SK-N-SH (cell line): ENCODE measurements at regions not wholly inside any gene's neighbourhood (a gene's known extent, or its start where the extent isn't known, plus 50 kb on each side); places are given as distances from the start of the nearest gene placed in this dataset.

ENCODE experiments used
- CTCF ChIA-PET: fragments of 300-600, 350-600 bp; formaldehyde crosslinking; extraction: SDS; loops from one replicate; lab custom pipeline; 2021; lab: Yijun Ruan, JAX
- POLR2A ChIA-PET: fragments of 350-600 bp; sonication (Branson Sonifier 250); formaldehyde crosslinking; extraction: SDS; loops from one replicate; lab custom pipeline; 2020; ENCODE audit warnings: antibody characterized with exemption, inconsistent platforms; lab: Yijun Ruan, JAX
- DNase-seq: peaks from one replicate; pipeline ENCODE4 v3.0.0; 2012
- H2AFZ ChIP-seq: fragments of 200-600 bp; sonication (generic); 2 replicates; pipeline ENCODE4 v1.8.1; 2016; ENCODE audit warnings: antibody characterized with exemption, mild to moderate bottlenecking, low read depth
- H3F3A ChIP-seq: fragments of 200-600 bp; sonication (generic); replicated peaks from 2 replicates; pipeline ENCODE3; 2016; ENCODE audit warnings: antibody characterized with exemption, mild to moderate bottlenecking; ENCODE audit not compliant: insufficient read depth
- H3K27ac ChIP-seq, 2 experiments: fragments of 200-500 bp in 1 of 2; fragments of 200-600 bp in 1 of 2; sonication (Bioruptor generic) in 1 of 2; sonication (generic), shearing (Covaris generic) in 1 of 2; 2 replicates each; pipeline versions ENCODE4 v1.5.1 to v1.6.1; 2014 to 2016; ENCODE audit warnings: low read depth in 2 of 2, inconsistent platforms in 1 of 2, low read length in 1 of 2, mild to moderate bottlenecking in 1 of 2, mixed read lengths in 1 of 2
- H3K27me3 ChIP-seq: fragments of 200-600 bp; sonication (generic), shearing (Covaris generic); 2 replicates; pipeline ENCODE4 v1.6.1; 2016; ENCODE audit warnings: mixed run types; ENCODE audit not compliant: insufficient read depth
- H3K36me3 ChIP-seq, 2 experiments: fragments of 200-500 bp in 1 of 2; fragments of 200-600 bp in 1 of 2; sonication (Bioruptor generic) in 1 of 2; sonication (generic) in 1 of 2; replicated peaks in 1 of 2; 2 replicates each; pipeline versions ENCODE3 to v1.5.1; 2014 to 2016; ENCODE audit warnings: low read length in 1 of 2, mild to moderate bottlenecking in 1 of 2; ENCODE audit not compliant: insufficient read depth in 2 of 2, control insufficient read depth in 1 of 2
- H3K4me1 ChIP-seq, 2 experiments: fragments of 200-500 bp in 1 of 2; fragments of 200-600 bp in 1 of 2; sonication (Bioruptor generic) in 1 of 2; sonication (generic), shearing (Covaris generic) in 1 of 2; 2 replicates each; pipeline versions ENCODE4 v1.5.1 to v1.6.1; 2014 to 2016; ENCODE audit warnings: low read depth in 1 of 2, low read length in 1 of 2, mixed run types in 1 of 2; ENCODE audit not compliant: insufficient read depth in 2 of 2, control insufficient read depth in 1 of 2
- H3K4me2 ChIP-seq: fragments of 200-600 bp; sonication (generic), shearing (Covaris generic); 2 replicates; pipeline ENCODE4 v1.6.1; 2017; ENCODE audit warnings: mixed run types
- H3K4me3 ChIP-seq, 2 experiments: fragments of 200-500 bp in 1 of 2; fragments of 200-600 bp in 1 of 2; sonication (Bioruptor generic) in 1 of 2; sonication (generic), shearing (Covaris generic) in 1 of 2; 2 replicates each; pipeline versions ENCODE4 v1.5.1 to v1.8.1; 2014 to 2016; ENCODE audit warnings: low read depth in 2 of 2, inconsistent platforms in 1 of 2, low read length in 1 of 2, mild to moderate bottlenecking in 1 of 2, mixed read lengths in 1 of 2, moderate library complexity in 1 of 2
- H3K79me2 ChIP-seq: fragments of 200-600 bp; sonication (generic); 2 replicates; pipeline ENCODE4 v1.8.1; 2017; ENCODE audit warnings: mild to moderate bottlenecking; ENCODE audit not compliant: insufficient read depth
- H3K9ac ChIP-seq: fragments of 200-600 bp; sonication (generic); 2 replicates; pipeline ENCODE4 v1.6.1; 2017; ENCODE audit warnings: mixed run types
- H3K9me2 ChIP-seq: fragments of 200-600 bp; sonication (generic); 2 replicates; pipeline ENCODE4 v1.6.1; 2017; ENCODE audit warnings: mixed run types
- H3K9me3 ChIP-seq: fragments of 200-600 bp; sonication (generic); 2 replicates; pipeline ENCODE4 v1.6.1; 2017; ENCODE audit warnings: mixed run types, mild to moderate bottlenecking, moderate library complexity
- H4K20me1 ChIP-seq: fragments of 200-600 bp; sonication (generic); 2 replicates; pipeline ENCODE4 v1.6.1; 2017; ENCODE audit warnings: mild to moderate bottlenecking, mixed run types; ENCODE audit not compliant: insufficient read depth
- CHD2 ChIP-seq: fragments of 150-350 bp; IDR thresholded peaks from 2 replicates; pipeline ENCODE4 v1.6.1; 2018; ENCODE audit warnings: low read length; ENCODE audit not compliant: partially characterized antibody
- EZH2phosphoT487 ChIP-seq: fragments of 200-600 bp; sonication (generic); IDR thresholded peaks from 2 replicates; pipeline ENCODE4 v1.6.1; 2017; ENCODE audit warnings: low read depth, mixed run types, mild to moderate bottlenecking, antibody characterized with exemption, moderate library complexity, borderline replicate concordance
- FOSL2 ChIP-seq: IDR thresholded peaks from 2 replicates; pipeline ENCODE4 v1.4.0; 2012; ENCODE audit warnings: low read depth, mild to moderate bottlenecking, moderate library complexity, borderline replicate concordance
- FOXJ3 ChIP-seq: sonication (generic); formaldehyde crosslinking; IDR thresholded peaks from 2 replicates; pipeline ENCODE4 v1.5.1; 2020; ENCODE audit warnings: mild to moderate bottlenecking, missing genetic modification reagents
- JUND ChIP-seq: IDR thresholded peaks from 2 replicates; pipeline ENCODE4 v1.4.0; 2012
- MAX ChIP-seq: IDR thresholded peaks from 2 replicates; pipeline ENCODE4 v1.4.0; 2012; ENCODE audit warnings: low read depth
- POLR2AphosphoS5 ChIP-seq: IDR thresholded peaks from 2 replicates; pipeline ENCODE4 v1.6.1; 2012; ENCODE audit warnings: low read depth, low read length
- RCOR1 ChIP-seq: fragments of 150-350 bp; IDR thresholded peaks from 2 replicates; pipeline ENCODE4 v1.6.1; 2017; ENCODE audit warnings: antibody characterized with exemption, low read length
- SMC3 ChIP-seq: IDR thresholded peaks from 2 replicates; pipeline ENCODE4 v1.6.1; 2012; ENCODE audit warnings: low read depth, low read length, improper control_type of control experiment
- TAF1 ChIP-seq: IDR thresholded peaks from 2 replicates; pipeline ENCODE4 v1.6.1; 2012; ENCODE audit warnings: low read depth, mild to moderate bottlenecking, low read length, moderate library complexity, borderline replicate concordance
- YY1 ChIP-seq: IDR thresholded peaks from 2 replicates; pipeline ENCODE4 v1.4.0; 2012; ENCODE audit warnings: low read depth, mild to moderate bottlenecking
- WGBS: methylation state at CpG from one replicate; pipeline ENCODE4 v1.1.6; 2017; ENCODE audit warnings: low lambda C conversion rate; 5-methylcytosine and 5-hydroxymethylcytosine counted together
- TF ChIP-seq, protein P1 (sequence below): IDR thresholded peaks from 2 replicates; pipeline ENCODE4 v1.4.0; 2012; ENCODE audit warnings: low read depth, borderline replicate concordance
- TF ChIP-seq, protein P2 (sequence below): IDR thresholded peaks from 2 replicates; pipeline ENCODE4; 2012
- TF ChIP-seq, protein P3 (sequence below): IDR thresholded peaks from 2 replicates; pipeline ENCODE4 v1.4.0; 2012; ENCODE audit warnings: low read depth, borderline replicate concordance

DNA sequence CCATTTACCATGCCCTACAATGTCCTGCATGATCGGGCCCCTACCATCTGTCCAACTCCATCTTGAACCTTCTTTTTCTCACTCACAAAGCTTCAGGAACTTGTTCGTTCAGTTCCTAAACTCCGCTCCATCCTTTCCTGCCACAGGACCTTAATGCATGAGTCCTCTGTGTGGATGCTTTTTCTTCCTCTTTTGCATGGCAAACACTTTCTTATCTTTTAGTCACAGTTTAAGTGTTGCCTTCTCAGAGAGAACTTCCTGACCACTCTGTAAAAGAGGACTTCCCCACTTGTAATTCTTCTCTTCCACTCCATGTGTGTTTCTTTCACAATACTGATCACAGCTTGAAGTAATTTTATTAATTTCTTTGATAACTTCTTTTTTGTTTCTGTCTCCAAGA lies 54.4 kb upstream of the ETV6 start:
- H3K27ac ChIP-seq = no peak overlapping the region
- no peak for DNase-seq
- WGBS = 75% methylated on average over 2 of the region's 3 CpGs
- H3K9ac ChIP-seq = no peak overlapping the region
- H4K20me1 ChIP-seq = no peaks in the 10 kb centered on the region
- H3K4me1 ChIP-seq = peaks cover under 1 to 2% of the 10 kb centered on the region in 2 experiments; a peak in 2 of 4 replicates
- no peaks in the 10 kb centered on the region for H3K79me2 ChIP-seq
- H3K4me3 ChIP-seq = no peak overlapping the region
- H3K9me3 ChIP-seq = no peaks in the 10 kb centered on the region
- H2AFZ ChIP-seq = no peak overlapping the region
- CTCF ChIA-PET = interaction anchor here (0.6 to 2.9 kb wide), 4 partner anchors 14 to 910 kb away, joined by 3 to 12 read pairs (median 4); no protein-coding TSS in a partner anchor
- H3K36me3 ChIP-seq = no peaks in the 10 kb centered on the region
- POLR2A ChIA-PET = no interaction called here
- H3K4me2 ChIP-seq = no peak overlapping the region
- no peaks in the 10 kb centered on the region for H3K27me3 ChIP-seq
- H3K9me2 ChIP-seq = no peaks in the 10 kb centered on the region
- H3F3A ChIP-seq = no peaks in the 10 kb centered on the region
- TF ChIP-seq FOXJ3 (CRISPR knock-in tag) (no peak), MAX (no peak)
- TF ChIP-seq, protein P1, sequence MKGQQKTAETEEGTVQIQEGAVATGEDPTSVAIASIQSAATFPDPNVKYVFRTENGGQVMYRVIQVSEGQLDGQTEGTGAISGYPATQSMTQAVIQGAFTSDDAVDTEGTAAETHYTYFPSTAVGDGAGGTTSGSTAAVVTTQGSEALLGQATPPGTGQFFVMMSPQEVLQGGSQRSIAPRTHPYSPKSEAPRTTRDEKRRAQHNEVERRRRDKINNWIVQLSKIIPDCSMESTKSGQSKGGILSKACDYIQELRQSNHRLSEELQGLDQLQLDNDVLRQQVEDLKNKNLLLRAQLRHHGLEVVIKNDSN = no peak

DNA sequence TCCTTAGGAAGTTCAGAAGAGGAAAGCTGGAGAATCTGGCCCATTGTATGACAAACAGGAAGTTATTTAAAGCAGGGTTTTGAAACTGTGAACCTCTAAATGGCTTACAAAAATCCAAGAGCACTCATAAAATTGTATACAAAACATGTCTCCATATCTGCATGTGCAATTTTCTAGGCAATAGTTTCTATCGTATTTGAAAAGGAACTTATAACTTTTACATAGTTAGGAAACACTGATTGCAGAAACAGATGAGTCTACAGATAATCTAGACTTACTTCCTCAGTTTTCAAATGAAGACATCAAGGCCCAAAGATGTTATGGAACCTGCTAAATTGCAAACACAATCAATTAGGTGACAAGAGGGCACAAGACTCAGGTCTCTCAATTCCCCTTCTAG lies 53.3 kb upstream of the ETV6 start:
- Histone ChIP-seq H3K4me3 (no peak overlapping the region), H3K9ac (no peak overlapping the region), H3K9me2 (no peaks in the 10 kb centered on the region), H4K20me1 (no peaks in the 10 kb centered on the region), H3K36me3 (no peaks in the 10 kb centered on the region), H3F3A (no peaks in the 10 kb centered on the region), H3K9me3 (no peaks in the 10 kb centered on the region), H3K27ac (no peak overlapping the region), H3K27me3 (no peaks in the 10 kb centered on the region), H2AFZ (no peak overlapping the region), H3K4me1 (peaks cover 4 to 5% of the 10 kb centered on the region in 2 experiments; a peak in 3 of 4 replicates), H3K4me2 (no peak overlapping the region), H3K79me2 (no peaks in the 10 kb centered on the region)
- ChIA-PET CTCF (interaction anchor here (1.7 to 2.9 kb wide), 2 partner anchors 15 to 27 kb away, joined by 4 to 12 read pairs; no protein-coding TSS in a partner anchor), POLR2A (no interaction called here)
- DNase-seq = no peak
- no peak for TF ChIP-seq SMC3
- no peak for TF ChIP-seq JUND
- no peak for TF ChIP-seq CHD2
- TF ChIP-seq, protein P2, sequence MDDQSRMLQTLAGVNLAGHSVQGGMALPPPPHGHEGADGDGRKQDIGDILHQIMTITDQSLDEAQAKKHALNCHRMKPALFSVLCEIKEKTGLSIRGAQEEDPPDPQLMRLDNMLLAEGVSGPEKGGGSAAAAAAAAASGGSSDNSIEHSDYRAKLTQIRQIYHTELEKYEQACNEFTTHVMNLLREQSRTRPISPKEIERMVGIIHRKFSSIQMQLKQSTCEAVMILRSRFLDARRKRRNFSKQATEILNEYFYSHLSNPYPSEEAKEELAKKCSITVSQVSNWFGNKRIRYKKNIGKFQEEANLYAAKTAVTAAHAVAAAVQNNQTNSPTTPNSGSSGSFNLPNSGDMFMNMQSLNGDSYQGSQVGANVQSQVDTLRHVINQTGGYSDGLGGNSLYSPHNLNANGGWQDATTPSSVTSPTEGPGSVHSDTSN = no peak
- TF ChIP-seq, protein P3, sequence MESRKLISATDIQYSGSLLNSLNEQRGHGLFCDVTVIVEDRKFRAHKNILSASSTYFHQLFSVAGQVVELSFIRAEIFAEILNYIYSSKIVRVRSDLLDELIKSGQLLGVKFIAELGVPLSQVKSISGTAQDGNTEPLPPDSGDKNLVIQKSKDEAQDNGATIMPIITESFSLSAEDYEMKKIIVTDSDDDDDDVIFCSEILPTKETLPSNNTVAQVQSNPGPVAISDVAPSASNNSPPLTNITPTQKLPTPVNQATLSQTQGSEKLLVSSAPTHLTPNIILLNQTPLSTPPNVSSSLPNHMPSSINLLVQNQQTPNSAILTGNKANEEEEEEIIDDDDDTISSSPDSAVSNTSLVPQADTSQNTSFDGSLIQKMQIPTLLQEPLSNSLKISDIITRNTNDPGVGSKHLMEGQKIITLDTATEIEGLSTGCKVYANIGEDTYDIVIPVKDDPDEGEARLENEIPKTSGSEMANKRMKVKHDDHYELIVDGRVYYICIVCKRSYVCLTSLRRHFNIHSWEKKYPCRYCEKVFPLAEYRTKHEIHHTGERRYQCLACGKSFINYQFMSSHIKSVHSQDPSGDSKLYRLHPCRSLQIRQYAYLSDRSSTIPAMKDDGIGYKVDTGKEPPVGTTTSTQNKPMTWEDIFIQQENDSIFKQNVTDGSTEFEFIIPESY = no peak
- no peak for TF ChIP-seq YY1
- no peak for TF ChIP-seq RCOR1
- TF ChIP-seq TAF1 = no peak
- no peak for TF ChIP-seq EZH2phosphoT487
- TF ChIP-seq POLR2AphosphoS5 = no peak
- no peak for TF ChIP-seq FOSL2
- WGBS = 89% methylated on average over 1 of the region's 1 CpG
